ENCODE measurements at regions not wholly inside any gene's neighbourhood (a gene's known extent, or its start where the extent isn't known, plus 50 kb on each side); places are given as distances from the start of the nearest gene placed in this dataset.
"Not testable (repeated sequence)": the region's sequence is repeated elsewhere in the genome, so short reads cannot be mapped to it uniquely, and the experiment has no call there.

GRCh38 chr11:87531835-87532234 lies 494.1 kb downstream of the TMEM135 start:
- DNase-seq: not testable (repeated sequence)

DNA sequence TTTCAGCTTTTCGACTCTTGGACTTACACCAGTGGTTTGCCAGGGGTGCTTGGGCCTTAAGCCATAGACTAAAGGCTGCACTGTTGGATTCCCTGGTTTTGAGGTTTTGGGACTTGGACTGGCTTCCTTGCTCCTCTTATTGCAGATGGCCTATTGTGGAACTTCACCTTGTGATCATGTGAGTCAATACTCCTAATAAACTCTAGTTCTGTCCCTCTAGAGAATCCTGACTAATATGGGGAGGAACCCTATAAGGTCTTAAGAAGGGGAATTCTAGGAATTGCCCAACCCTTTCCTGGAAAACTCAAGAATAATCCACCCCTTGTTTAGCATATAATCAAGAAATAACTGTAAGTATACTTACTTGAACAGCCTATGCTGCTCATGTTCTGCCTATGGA lies 491.8 kb downstream of the TMEM135 start:
- DNase-seq: no peak

DNA sequence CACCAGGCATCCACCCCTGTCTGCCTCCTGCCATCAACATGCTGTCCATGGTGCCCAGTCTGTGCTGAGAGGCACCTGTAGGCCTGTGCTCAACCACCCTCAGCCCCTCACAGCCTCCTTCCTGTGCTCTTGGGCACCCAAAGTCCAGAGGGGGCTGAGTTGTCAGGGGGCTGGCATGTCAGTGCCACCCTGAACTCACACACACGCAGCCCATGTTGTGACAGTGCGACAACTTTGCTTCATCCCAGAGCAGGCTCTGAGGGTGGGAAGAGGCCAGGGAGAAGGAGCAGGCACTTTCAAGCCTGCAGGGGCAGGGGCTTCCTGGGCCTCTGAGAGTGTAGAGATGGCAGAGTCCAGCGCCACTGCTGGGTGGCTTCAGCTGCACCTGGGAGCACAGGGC lies 491.0 kb downstream of the TMEM135 start:
- DNase-seq: no peak

DNA sequence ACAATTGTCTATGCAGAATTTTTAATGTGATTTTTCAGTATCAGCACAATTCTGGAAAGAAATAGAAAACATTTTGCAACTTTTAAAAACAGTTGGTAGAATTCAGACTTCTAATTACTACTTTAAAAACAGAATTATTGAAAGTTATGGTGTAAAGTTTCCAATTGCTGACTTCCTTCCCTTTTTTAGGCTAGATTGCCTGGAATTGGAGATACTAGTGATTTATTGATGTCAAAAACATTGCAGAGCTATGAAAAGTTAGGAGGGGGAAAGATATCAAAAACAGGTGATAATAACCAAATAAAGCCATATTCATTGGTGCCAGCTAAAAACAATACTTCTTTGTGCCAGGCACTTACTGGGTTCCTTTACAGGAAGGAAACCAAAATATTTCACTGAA lies 485.5 kb downstream of the TMEM135 start:
- no peak for DNase-seq

DNA sequence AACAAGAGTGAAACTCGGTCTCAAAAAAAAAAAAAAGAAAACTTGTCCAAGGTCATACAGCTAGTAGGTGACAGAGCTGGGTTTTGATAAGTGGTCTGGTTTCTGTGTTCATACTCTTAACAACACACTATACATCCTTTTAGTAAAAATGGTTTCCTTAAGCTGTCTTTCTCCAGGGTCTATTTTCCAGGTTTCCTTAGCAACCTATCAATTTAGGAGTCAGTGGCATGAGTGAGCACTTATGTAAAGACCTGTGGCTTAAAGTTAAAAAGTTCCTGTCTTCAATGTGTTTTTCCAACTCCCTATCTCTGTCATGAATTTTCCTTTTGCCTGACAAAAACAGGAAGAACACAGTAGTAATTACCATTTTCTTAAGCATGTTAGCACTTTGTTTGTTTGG lies 480.5 kb downstream of the TMEM135 start:
- no peak for DNase-seq

- no peak for DNase-seq
These were observed 479.6 kb downstream of the TMEM135 start for GRCh38 chr11:87517351-87517750.

DNA sequence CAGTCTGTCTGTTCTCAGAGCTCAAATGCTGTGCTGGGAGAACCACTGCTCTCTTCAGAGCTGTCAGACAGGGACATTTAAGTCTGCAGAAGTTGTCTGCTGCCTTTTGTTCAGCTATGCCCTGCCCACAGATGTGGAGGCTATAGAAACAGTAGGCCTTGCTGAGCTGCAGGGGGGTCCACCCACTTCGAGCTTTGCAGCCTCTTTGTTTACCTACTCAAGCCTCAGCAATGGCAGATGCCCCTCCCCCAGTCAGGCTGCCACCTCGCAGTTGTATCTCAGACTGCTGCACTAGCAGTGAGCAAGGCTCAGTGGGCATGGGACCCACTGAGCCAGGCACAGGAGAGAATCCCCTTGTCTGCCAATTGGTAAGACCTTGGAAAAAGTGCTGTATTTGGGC lies 470.0 kb downstream of the TMEM135 start:
- DNase-seq: not testable (repeated sequence)

DNA sequence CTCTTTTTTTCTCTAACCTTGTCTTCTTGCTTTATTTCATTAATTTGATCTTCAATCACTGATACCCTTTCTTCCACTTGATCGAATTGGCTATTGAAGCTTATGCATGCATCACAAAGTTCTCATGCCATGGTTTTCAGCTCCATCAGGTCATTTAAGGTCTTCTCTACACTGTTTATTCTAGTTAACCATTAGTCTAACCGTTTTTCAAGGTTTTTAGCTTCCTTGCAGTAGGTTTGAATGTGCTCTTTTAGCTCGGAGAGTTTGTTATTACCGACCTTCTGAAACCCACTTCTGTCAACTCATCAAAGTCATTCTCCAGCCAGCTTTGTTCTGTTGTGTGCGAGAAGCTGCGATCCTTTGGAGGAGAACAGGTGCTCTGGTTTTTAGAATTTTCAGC lies 469.2 kb downstream of the TMEM135 start:
- not testable (repeated sequence) for DNase-seq

DNA sequence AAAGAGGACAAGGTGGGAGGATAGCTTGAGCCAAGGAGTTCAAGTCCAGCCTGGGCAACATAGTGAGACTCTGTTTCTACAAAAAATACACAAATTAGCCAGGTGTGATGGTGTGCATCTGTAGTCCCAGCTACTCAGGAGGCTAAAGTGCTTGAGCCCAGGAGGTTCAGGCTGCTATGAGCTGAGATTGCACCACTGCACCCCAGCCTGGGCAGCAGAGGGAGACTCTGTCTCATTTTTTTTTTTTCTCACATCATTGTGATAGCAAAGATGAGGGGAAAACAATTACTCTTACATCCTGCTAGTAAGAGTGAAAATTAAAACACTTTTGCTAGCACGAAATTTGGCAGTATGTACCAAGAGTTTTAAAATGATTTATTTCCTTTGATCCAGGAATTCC lies 463.7 kb downstream of the TMEM135 start:
- DNase-seq: no peak

DNA sequence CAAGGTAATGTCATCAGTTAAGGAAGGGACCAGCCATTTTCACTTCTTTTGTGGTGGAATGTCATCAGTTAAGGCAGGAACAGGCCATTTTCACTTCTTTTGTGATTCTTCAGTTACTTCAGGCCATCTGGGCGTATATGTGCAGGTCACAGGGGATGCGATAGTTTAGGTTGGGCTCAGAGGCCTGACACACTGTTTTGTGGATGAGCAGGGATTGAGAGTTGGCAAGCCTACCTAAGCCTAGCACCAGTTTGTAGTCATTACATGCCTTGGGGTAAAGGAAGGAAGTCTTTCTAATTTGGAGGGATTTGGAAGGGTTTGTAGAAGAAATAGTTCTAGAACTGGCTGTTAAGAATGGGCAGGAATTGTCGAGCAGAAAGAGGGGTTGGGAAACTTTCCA lies 457.2 kb downstream of the TMEM135 start:
- not testable (repeated sequence) for DNase-seq

GRCh38 chr11:87494026-87494425 lies 456.3 kb downstream of the TMEM135 start:
- not testable (repeated sequence) for DNase-seq

DNA sequence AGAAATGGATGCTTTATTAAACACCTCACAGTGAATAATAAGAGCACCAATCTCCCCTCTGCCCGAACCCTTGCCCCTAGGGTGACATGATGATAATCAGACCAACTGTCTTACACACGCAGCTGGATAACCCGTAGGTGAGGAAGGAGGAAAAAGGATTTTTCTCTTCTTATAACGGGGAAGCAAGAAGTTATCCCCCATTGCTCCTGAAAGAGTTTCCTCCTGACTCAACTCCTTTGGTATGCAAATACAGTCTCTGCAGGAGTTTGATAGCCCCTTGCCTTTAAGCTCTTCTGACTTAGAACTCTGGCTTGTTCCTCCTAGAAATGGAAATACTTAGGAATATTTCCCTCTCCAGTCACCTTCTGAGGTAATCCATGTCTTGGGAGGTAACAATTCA lies 455.8 kb downstream of the TMEM135 start:
- no peak for DNase-seq

GRCh38 chr11:87491381-87491780 lies 453.6 kb downstream of the TMEM135 start:
- DNase-seq: no peak

DNA sequence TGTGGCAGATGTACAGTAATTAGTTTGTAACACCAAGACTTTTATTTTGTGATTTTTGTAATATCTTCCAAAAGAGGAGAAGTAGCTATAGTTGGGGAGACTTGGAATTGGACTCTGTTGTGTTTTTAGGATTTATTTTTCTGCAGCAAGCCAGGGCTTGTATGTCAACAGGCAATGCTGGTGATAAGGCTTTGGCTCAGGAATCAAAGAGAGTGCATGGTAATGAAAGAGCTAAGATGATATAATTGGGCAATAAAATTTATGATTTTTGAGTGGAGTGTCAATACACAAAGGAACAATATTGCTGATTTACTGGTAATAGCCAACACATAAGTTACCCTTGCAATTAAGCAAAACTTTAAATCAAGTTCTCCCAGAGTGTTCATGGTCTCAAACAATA lies 452.9 kb downstream of the TMEM135 start:
- no peak for DNase-seq

GRCh38 chr11:87484566-87484965 lies 446.8 kb downstream of the TMEM135 start:
- DNase-seq: no peak

DNA sequence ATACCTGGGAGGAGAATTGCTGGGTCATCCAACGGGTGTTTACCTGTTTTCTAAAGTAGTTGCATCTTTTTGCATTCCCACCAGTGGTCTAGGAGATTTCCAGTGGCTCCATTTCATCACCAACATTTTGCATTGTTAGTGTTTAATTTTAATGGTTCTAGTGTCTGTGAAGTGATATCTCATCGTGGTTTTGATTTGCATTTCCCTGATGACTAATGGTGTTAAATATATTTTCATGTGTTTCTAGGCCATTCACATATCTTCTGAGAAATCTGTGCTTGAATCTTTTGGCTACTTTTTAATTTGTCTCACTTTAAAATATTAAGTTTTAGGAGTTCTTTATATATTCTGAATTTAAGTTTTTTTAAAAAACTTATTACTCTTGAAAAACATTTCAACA lies 439.6 kb downstream of the TMEM135 start:
- DNase-seq: no peak

- DNase-seq: no peak
These were observed 435.4 kb downstream of the TMEM135 start for GRCh38 chr11:87473174-87473573.

- peak; percentile 52 for DNase-seq
These were observed 428.5 kb downstream of the TMEM135 start for GRCh38 chr11:87466223-87466622.

- no peak for DNase-seq
These were observed 428.0 kb downstream of the TMEM135 start for GRCh38 chr11:87465716-87466115.

- DNase-seq: no peak
These were observed 425.9 kb downstream of the TMEM135 start for GRCh38 chr11:87463486-87464102.

DNA sequence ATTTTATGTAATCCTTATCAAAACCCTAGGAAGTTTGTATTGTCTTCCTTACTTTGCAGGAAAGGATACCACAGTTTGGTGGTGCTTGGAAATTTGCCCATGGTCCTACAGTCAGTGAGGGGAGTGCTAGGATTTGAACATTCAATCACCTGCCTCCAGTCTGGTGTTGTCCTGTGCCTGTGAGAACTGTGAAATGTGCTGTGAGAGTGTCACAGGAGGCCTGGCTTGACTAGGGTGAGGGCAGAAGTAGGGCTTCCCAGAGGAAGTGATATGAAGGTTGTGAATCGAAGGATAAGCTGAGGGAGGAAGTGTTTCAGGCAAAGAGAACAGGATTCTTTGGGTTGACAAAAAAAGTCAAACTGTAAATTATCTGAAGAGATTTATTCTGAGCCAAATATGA lies 424.4 kb downstream of the TMEM135 start:
- no peak for DNase-seq

GRCh38 chr11:87460842-87461637 lies 423.3 kb downstream of the TMEM135 start:
- no peak for DNase-seq

- DNase-seq: no peak
These were observed 422.5 kb downstream of the TMEM135 start for GRCh38 chr11:87460279-87460678.

GRCh38 chr11:87459351-87459750 lies 421.6 kb downstream of the TMEM135 start:
- DNase-seq: no peak

- no peak for DNase-seq
These were observed 418.8 kb downstream of the TMEM135 start for GRCh38 chr11:87456499-87456898.
